OCI-LY3 (cell line): ENCODE measurements at regions not wholly inside any gene's neighbourhood (a gene's known extent, or its start where the extent isn't known, plus 50 kb on each side); places are given as distances from the start of the nearest gene placed in this dataset.

ENCODE experiments used
- EZH2phosphoT487 ChIP-seq: fragments of 200-600 bp; shearing (Covaris generic); IDR thresholded peaks from 2 replicates; pipeline ENCODE4 v1.6.1; 2018; ENCODE audit warnings: antibody characterized with exemption, mixed run types, low read depth
- TF ChIP-seq, protein P1 (sequence below): fragments of 200-600, 300-600 bp; sonication (generic); IDR thresholded peaks from 2 replicates; pipeline ENCODE4 v1.5.1; 2014; ENCODE audit warnings: antibody characterized with exemption, low read length, low read depth

DNA sequence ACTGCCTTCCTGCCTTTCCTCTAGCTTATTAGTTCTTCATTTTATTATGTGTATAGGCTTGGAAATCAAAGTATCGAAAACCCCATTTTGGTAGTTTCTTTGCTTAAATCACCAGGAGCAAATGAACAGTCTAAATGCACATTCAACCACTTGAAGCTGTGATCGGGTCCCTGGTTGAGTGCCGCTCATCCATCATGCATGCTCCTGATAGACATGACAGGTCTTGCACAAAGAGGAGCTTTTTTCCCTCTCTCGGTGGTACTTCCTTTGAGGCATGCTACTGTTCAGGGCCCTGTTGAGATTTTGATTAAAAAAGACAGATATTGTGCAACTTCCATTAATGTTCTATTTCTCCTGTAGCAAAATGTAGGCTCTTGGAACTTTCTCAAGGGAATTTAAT is 185.8 kb downstream of the OLFM4 start:
- TF ChIP-seq, protein P1, sequence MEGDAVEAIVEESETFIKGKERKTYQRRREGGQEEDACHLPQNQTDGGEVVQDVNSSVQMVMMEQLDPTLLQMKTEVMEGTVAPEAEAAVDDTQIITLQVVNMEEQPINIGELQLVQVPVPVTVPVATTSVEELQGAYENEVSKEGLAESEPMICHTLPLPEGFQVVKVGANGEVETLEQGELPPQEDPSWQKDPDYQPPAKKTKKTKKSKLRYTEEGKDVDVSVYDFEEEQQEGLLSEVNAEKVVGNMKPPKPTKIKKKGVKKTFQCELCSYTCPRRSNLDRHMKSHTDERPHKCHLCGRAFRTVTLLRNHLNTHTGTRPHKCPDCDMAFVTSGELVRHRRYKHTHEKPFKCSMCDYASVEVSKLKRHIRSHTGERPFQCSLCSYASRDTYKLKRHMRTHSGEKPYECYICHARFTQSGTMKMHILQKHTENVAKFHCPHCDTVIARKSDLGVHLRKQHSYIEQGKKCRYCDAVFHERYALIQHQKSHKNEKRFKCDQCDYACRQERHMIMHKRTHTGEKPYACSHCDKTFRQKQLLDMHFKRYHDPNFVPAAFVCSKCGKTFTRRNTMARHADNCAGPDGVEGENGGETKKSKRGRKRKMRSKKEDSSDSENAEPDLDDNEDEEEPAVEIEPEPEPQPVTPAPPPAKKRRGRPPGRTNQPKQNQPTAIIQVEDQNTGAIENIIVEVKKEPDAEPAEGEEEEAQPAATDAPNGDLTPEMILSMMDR, result no peak
- no peak for TF ChIP-seq EZH2phosphoT487
